Common myeloid progenitor, CD34-positive (primary cell): ENCODE measurements at regions not wholly inside any gene's neighbourhood (a gene's known extent, or its start where the extent isn't known, plus 50 kb on each side); places are given as distances from the start of the nearest gene placed in this dataset.
A peak's percentile ranks its signal among the peaks of the same experiment; 100 is the strongest.
"Not testable (repeated sequence)": the region's sequence is repeated elsewhere in the genome, so short reads cannot be mapped to it uniquely, and the experiment has no call there.

ENCODE experiments used
- CTCF ChIA-PET: fragments of 350-600 bp; sonication (Branson Sonifier 250); formaldehyde crosslinking; loops from one replicate; lab custom pipeline; 2021; ENCODE audit warnings: antibody characterized with exemption; lab: Charles Lee
- POLR2A ChIA-PET: fragments of 350-600 bp; sonication (Branson Sonifier 250); formaldehyde crosslinking; loops from one replicate; lab custom pipeline; 2021; ENCODE audit warnings: antibody characterized with exemption; lab: Charles Lee
- DNase-seq, 3 donors: peaks; one replicate each; pipeline versions ENCODE4 v3.0.0 to v3.0.0-alpha.2; 2013
- H3K27ac ChIP-seq, 2 experiments: 1 replicate in 1 of 2; 2 replicates in 1 of 2; pipeline ENCODE4 v1.7.0; 2013; ENCODE audit warnings: inconsistent platforms in 2 of 2, low read length in 2 of 2, mild to moderate bottlenecking in 2 of 2, low read depth in 1 of 2, moderate library complexity in 1 of 2; ENCODE audit not compliant: severe bottlenecking in 2 of 2, insufficient read depth in 1 of 2, poor library complexity in 1 of 2
- H3K27me3 ChIP-seq, 5 experiments: replicated peaks in 2 of 5; 1 replicate in 3 of 5; 2 replicates in 2 of 5; pipeline versions ENCODE4 v1.6.1 to v1.7.0; 2013; ENCODE audit warnings: low read length in 4 of 5, mild to moderate bottlenecking in 2 of 5, moderate library complexity in 2 of 5, inconsistent platforms in 1 of 5; ENCODE audit not compliant: insufficient read depth in 5 of 5, control insufficient read depth in 4 of 5
- H3K36me3 ChIP-seq, 4 experiments: 1 replicate in 2 of 4; 2 replicates in 2 of 4; pipeline versions ENCODE4 v1.6.1 to v1.7.0; 2013; ENCODE audit warnings: low read length in 3 of 4, control low read depth in 1 of 4, mild to moderate bottlenecking in 1 of 4; ENCODE audit not compliant: control insufficient read depth in 4 of 4, insufficient read depth in 4 of 4
- H3K4me1 ChIP-seq, 4 experiments: 1 replicate in 3 of 4; 2 replicates in 1 of 4; pipeline versions ENCODE4 v1.6.1 to v1.7.1; 2013; ENCODE audit warnings: low read length in 3 of 4, mild to moderate bottlenecking in 3 of 4, control low read depth in 1 of 4, inconsistent platforms in 1 of 4, moderate library complexity in 1 of 4; ENCODE audit not compliant: control insufficient read depth in 4 of 4, insufficient read depth in 4 of 4; ENCODE audit errors: control extremely low read depth in 1 of 4
- H3K4me3 ChIP-seq, 7 experiments: 1 replicate in 4 of 7; 2 replicates in 3 of 7; pipeline versions ENCODE4 v1.5.1 to v1.7.0; 2013; ENCODE audit warnings: mild to moderate bottlenecking in 7 of 7, low read length in 6 of 7, moderate library complexity in 6 of 7, inconsistent platforms in 2 of 7, low read depth in 2 of 7, control low read depth in 1 of 7; ENCODE audit not compliant: insufficient read depth in 4 of 7, control insufficient read depth in 1 of 7; ENCODE audit errors: extremely low read depth in 1 of 7
- H3K9me3 ChIP-seq, 5 experiments: 1 replicate in 4 of 5; 2 replicates in 1 of 5; pipeline versions ENCODE4 v1.6.1 to v1.7.1; 2013; ENCODE audit warnings: low read length in 4 of 5, mild to moderate bottlenecking in 2 of 5, inconsistent platforms in 1 of 5, low read depth in 1 of 5, moderate library complexity in 1 of 5; ENCODE audit not compliant: control insufficient read depth in 4 of 5, insufficient read depth in 2 of 5; ENCODE audit errors: control extremely low read depth in 1 of 5
- WGBS: methylation state at CpG from one replicate; pipeline ENCODE4 v1.1.5; 2013; ENCODE audit not compliant: insufficient coverage; 5-methylcytosine and 5-hydroxymethylcytosine counted together

- H3K27me3 ChIP-seq, DNase-seq, H3K4me3 ChIP-seq, POLR2A ChIA-PET, H3K36me3 ChIP-seq, H3K27ac ChIP-seq: not testable (repeated sequence)
- CTCF ChIA-PET = interaction anchor here (1.8 kb wide), 1 partner anchor 9 kb away, joined by 4 read pairs; no protein-coding TSS in a partner anchor
- WGBS = 63% methylated on average over 5 of the region's 6 CpGs
- H3K4me1 ChIP-seq = peaks cover 5 to 13% (median 6%) of the 10 kb centered on the region in 4 experiments
- peaks cover 0 to 24% (median 12%) of the 10 kb centered on the region in 5 experiments for H3K9me3 ChIP-seq
Measured at GRCh38 chr6:15931697-15932096, 197.2 kb upstream of the MYLIP start.

GRCh38 chr6:15930207-15930606 lies 198.7 kb upstream of the MYLIP start:
- Histone ChIP-seq H3K36me3 (no peaks in the 10 kb centered on the region), H3K27ac (no peak overlapping the region), H3K4me3 (no peak overlapping the region), H3K4me1 (peaks cover 0 to 7% (median 4%) of the 10 kb centered on the region in 4 experiments), H3K9me3 (peaks cover 0 to 24% (median 12%) of the 10 kb centered on the region in 5 experiments), H3K27me3 (no peaks in the 10 kb centered on the region)
- ChIA-PET CTCF (interaction anchor here (1.8 kb wide), 1 partner anchor 8 kb away, joined by 4 read pairs; no protein-coding TSS in a partner anchor), POLR2A (no interaction called here)
- WGBS = 100% methylated on average over 1 of the region's 3 CpGs
- no peak for DNase-seq

GRCh38 chr6:15929685-15930084 lies 199.2 kb upstream of the MYLIP start:
- H3K27me3 ChIP-seq = no peaks in the 10 kb centered on the region
- no peak overlapping the region for H3K27ac ChIP-seq
- ChIA-PET CTCF (interaction anchor here (1.8 kb wide), 1 partner anchor 7 kb away, joined by 4 read pairs; no protein-coding TSS in a partner anchor), POLR2A (no interaction called here)
- DNase-seq = peak in 1 of 3 donors; percentile 27
- peaks cover 0 to 24% (median 12%) of the 10 kb centered on the region in 5 experiments for H3K9me3 ChIP-seq
- 86% methylated on average over 1 of the region's 1 CpG for WGBS
- H3K36me3 ChIP-seq = no peaks in the 10 kb centered on the region
- H3K4me1 ChIP-seq = peaks cover 0 to 7% (median 4%) of the 10 kb centered on the region in 4 experiments
- no peak overlapping the region for H3K4me3 ChIP-seq

DNA sequence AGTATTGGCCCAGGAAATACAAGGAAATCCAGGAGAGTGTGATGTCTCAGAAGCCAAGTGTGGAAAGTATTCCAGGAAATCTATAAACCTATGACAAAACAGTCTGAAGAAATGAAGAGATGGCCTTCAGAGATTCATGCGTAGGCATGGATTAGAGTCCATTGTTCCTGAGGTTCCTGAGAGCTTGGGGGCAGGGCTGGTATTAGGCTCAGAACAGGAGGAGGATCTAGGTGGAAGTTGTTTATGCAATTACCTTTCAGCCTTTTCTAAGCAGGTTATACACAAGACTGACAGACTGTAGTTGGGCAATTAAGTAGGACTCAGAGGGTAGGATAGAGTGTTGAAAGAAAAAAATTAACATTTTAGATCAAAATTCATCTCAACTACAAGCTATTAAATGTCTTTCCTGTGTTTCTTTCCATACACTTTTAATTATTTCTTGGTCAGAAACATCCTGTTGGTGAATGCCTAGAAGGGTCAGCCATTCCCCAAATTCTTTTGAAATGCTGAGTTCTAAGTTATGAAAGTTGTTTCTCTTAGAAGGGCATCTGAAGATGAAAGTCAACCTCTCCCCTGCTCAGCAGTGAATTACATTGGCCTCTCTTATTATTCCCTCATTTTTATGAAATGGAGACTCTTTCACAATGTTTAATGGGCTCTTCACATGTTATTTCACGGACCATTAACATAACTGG lies 201.2 kb upstream of the MYLIP start:
- Histone ChIP-seq H3K27ac (no peak overlapping the region), H3K4me3 (no peak overlapping the region), H3K4me1 (peaks cover 1 to 14% (median 8%) of the 10 kb centered on the region in 4 experiments), H3K36me3 (no peaks in the 10 kb centered on the region), H3K9me3 (peaks cover 0 to 24% (median 12%) of the 10 kb centered on the region in 5 experiments), H3K27me3 (no peaks in the 10 kb centered on the region)
- CTCF ChIA-PET = no interaction called here
- POLR2A ChIA-PET = no interaction called here
- DNase-seq = no peak
- whole genome bisulfite sequencing = 100% methylated on average over 1 of the region's 2 CpGs

- ChIA-PET POLR2A (no interaction called here), CTCF (no interaction called here)
- H3K36me3 ChIP-seq = no peaks in the 10 kb centered on the region
- peaks cover 0 to 20% (median 9%) of the 10 kb centered on the region in 5 experiments for H3K9me3 ChIP-seq
- no peaks in the 10 kb centered on the region for H3K27me3 ChIP-seq
- no peak overlapping the region for H3K4me3 ChIP-seq
- no peak for DNase-seq
- 51% methylated on average over 3 of the region's 3 CpGs for WGBS
- H3K27ac ChIP-seq = no peak overlapping the region
- H3K4me1 ChIP-seq = peaks cover 4 to 28% (median 17%) of the 10 kb centered on the region in 4 experiments
Measured at GRCh38 chr6:15926256-15926655, 202.6 kb upstream of the MYLIP start.

GRCh38 chr6:15924893-15925292 lies 204.0 kb upstream of the MYLIP start:
- DNase-seq = no peak
- ChIA-PET CTCF (no interaction called here), POLR2A (no interaction called here)
- peaks cover 0 to 8% (median 3%) of the 10 kb centered on the region in 5 experiments for H3K9me3 ChIP-seq
- H3K27ac ChIP-seq = no peak overlapping the region
- H3K36me3 ChIP-seq = no peaks in the 10 kb centered on the region
- H3K4me1 ChIP-seq = peaks cover 4 to 28% (median 17%) of the 10 kb centered on the region in 4 experiments
- no peak overlapping the region for H3K4me3 ChIP-seq
- H3K27me3 ChIP-seq = no peaks in the 10 kb centered on the region
